Naive B cell (primary cell): ENCODE measurements at regions not wholly inside any gene's neighbourhood (a gene's known extent, or its start where the extent isn't known, plus 50 kb on each side); places are given as distances from the start of the nearest gene placed in this dataset.

Experiments used
- ATAC-seq, 2 donors: fragments of 150-1000 bp; cut with Tn5 transposase; 2 replicates each; pipeline ENCODE4 v1.10.0; 2021; ENCODE audit warnings: low read depth in 2 of 2, mild to moderate bottlenecking in 2 of 2, moderate library complexity in 2 of 2
- DNase-seq: peaks from one replicate; pipeline ENCODE4 v3.0.0; 2022
- H3K27ac Mint-ChIP-seq, 6 donors: one replicate each; pipeline ENCODE4 v1.8.0; 2020 to 2022; ENCODE audit warnings: mild to moderate bottlenecking in 6 of 6, mixed read lengths in 6 of 6, moderate library complexity in 5 of 6, inconsistent platforms in 2 of 6
- H3K27me3 Mint-ChIP-seq, 3 donors: one replicate each; pipeline ENCODE4 v1.8.0; 2021 to 2022; ENCODE audit warnings: mixed read lengths in 3 of 3, mild to moderate bottlenecking in 1 of 3
- H3K36me3 Mint-ChIP-seq, 2 donors: one replicate each; pipeline ENCODE4 v1.8.0; 2020 to 2022; ENCODE audit warnings: mixed read lengths in 2 of 2, inconsistent platforms in 1 of 2, mild to moderate bottlenecking in 1 of 2
- H3K4me1 Mint-ChIP-seq, 3 donors: one replicate each; pipeline ENCODE4 v1.8.0; 2020 to 2022; ENCODE audit warnings: mixed read lengths in 3 of 3, inconsistent platforms in 1 of 3, mild to moderate bottlenecking in 1 of 3, moderate library complexity in 1 of 3
- H3K4me3 Mint-ChIP-seq, 8 donors: one replicate each; pipeline ENCODE4 v1.8.0; 2020 to 2022; ENCODE audit warnings: mild to moderate bottlenecking in 8 of 8, mixed read lengths in 8 of 8, moderate library complexity in 8 of 8, inconsistent platforms in 2 of 8
- H3K9me3 Mint-ChIP-seq, 7 donors: one replicate each; pipeline ENCODE4 v1.8.0; 2020 to 2022; ENCODE audit warnings: mixed read lengths in 7 of 7, mild to moderate bottlenecking in 5 of 7, inconsistent platforms in 2 of 7, moderate library complexity in 1 of 7

GRCh38 chr5:88606173-88606572, 276.8 kb downstream of the MEF2C start:
- no peak overlapping the region for H3K27ac Mint-ChIP-seq
- H3K9me3 Mint-ChIP-seq, result peaks cover 1 to 9% (median 5%) of the 10 kb centered on the region in 7 donors
- no peaks in the 10 kb centered on the region for H3K4me1 Mint-ChIP-seq
- H3K27me3 Mint-ChIP-seq, result peaks cover 14 to 30% (median 24%) of the 10 kb centered on the region in 3 donors
- H3K36me3 Mint-ChIP-seq, result peaks cover 0 to 11% of the 10 kb centered on the region in 2 donors
- H3K4me3 Mint-ChIP-seq, result no peak overlapping the region
- DNase-seq (no peak), ATAC-seq (no peak)

- DNase-seq (no peak), ATAC-seq (no peak)
- Mint-ChIP-seq H3K4me1 (no peaks in the 10 kb centered on the region), H3K9me3 (peaks cover 3 to 19% (median 10%) of the 10 kb centered on the region in 7 donors), H3K36me3 (peaks cover 0 to 15% of the 10 kb centered on the region in 2 donors), H3K4me3 (no peak overlapping the region), H3K27ac (peak overlapping the region in 1 of 6 donors; percentile 64), H3K27me3 (peaks cover 14 to 23% (median 15%) of the 10 kb centered on the region in 3 donors)
These were observed 280.4 kb downstream of the MEF2C start for GRCh38 chr5:88602584-88602983.

- H3K27ac Mint-ChIP-seq, result no peak overlapping the region
- DNase-seq (no peak), ATAC-seq (no peak)
- H3K9me3 Mint-ChIP-seq, result peaks cover 0 to 15% (median 4%) of the 10 kb centered on the region in 7 donors
- no peaks in the 10 kb centered on the region for H3K4me1 Mint-ChIP-seq
- H3K36me3 Mint-ChIP-seq, result peaks cover 0 to 1% of the 10 kb centered on the region in 2 donors
- peaks cover 10 to 26% (median 13%) of the 10 kb centered on the region in 3 donors for H3K27me3 Mint-ChIP-seq
- no peak overlapping the region for H3K4me3 Mint-ChIP-seq
These were observed 288.5 kb downstream of the MEF2C start for GRCh38 chr5:88594441-88594840.

GRCh38 chr5:88588609-88589008, 294.4 kb downstream of the MEF2C start:
- H3K27ac Mint-ChIP-seq, result no peak overlapping the region
- H3K27me3 Mint-ChIP-seq, result peaks cover 12 to 19% (median 14%) of the 10 kb centered on the region in 3 donors
- peaks cover 0 to 5% of the 10 kb centered on the region in 2 donors for H3K36me3 Mint-ChIP-seq
- peaks cover 9 to 35% (median 23%) of the 10 kb centered on the region in 7 donors for H3K9me3 Mint-ChIP-seq
- H3K4me3 Mint-ChIP-seq, result no peak overlapping the region
- DNase-seq, result no peak
- no peaks in the 10 kb centered on the region for H3K4me1 Mint-ChIP-seq
- ATAC-seq, result no peak

- DNase-seq (no peak), ATAC-seq (no peak)
- Mint-ChIP-seq H3K36me3 (no peaks in the 10 kb centered on the region), H3K27ac (peak overlapping the region in 1 of 6 donors; percentile 1), H3K9me3 (peaks cover 7 to 15% (median 10%) of the 10 kb centered on the region in 7 donors), H3K4me3 (no peak overlapping the region), H3K4me1 (no peaks in the 10 kb centered on the region), H3K27me3 (peaks cover 6 to 8% (median 7%) of the 10 kb centered on the region in 3 donors)
These were observed 299.5 kb downstream of the MEF2C start for GRCh38 chr5:88583471-88583870.

GRCh38 chr5:88558366-88558765, 289.7 kb upstream of the TMEM161B start:
- no peak overlapping the region for H3K27ac Mint-ChIP-seq
- H3K27me3 Mint-ChIP-seq, result peaks cover 5 to 19% (median 14%) of the 10 kb centered on the region in 3 donors
- H3K4me1 Mint-ChIP-seq, result peaks cover 0 to 4% (median 0%) of the 10 kb centered on the region in 3 donors
- no peak overlapping the region for H3K4me3 Mint-ChIP-seq
- no peaks in the 10 kb centered on the region for H3K9me3 Mint-ChIP-seq
- ATAC-seq, result no peak
- DNase-seq, result no peak
- no peaks in the 10 kb centered on the region for H3K36me3 Mint-ChIP-seq

GRCh38 chr5:88557881-88558280, 289.2 kb upstream of the TMEM161B start:
- Mint-ChIP-seq H3K4me1 (peaks cover 0 to 4% (median 0%) of the 10 kb centered on the region in 3 donors), H3K36me3 (no peaks in the 10 kb centered on the region), H3K4me3 (no peak overlapping the region), H3K9me3 (no peaks in the 10 kb centered on the region), H3K27me3 (peaks cover 5 to 19% (median 14%) of the 10 kb centered on the region in 3 donors), H3K27ac (no peak overlapping the region)
- ATAC-seq (no peak), DNase-seq (no peak)

GRCh38 chr5:88557131-88557530, 288.5 kb upstream of the TMEM161B start:
- DNase-seq, result no peak
- Mint-ChIP-seq H3K27me3 (peaks cover 0 to 19% (median 14%) of the 10 kb centered on the region in 3 donors), H3K4me1 (peaks cover 0 to 4% (median 0%) of the 10 kb centered on the region in 3 donors), H3K36me3 (no peaks in the 10 kb centered on the region), H3K4me3 (no peak overlapping the region), H3K27ac (no peak overlapping the region), H3K9me3 (no peaks in the 10 kb centered on the region)
- no peak for ATAC-seq

GRCh38 chr5:88556406-88556805, 287.8 kb upstream of the TMEM161B start:
- Mint-ChIP-seq H3K9me3 (no peaks in the 10 kb centered on the region), H3K4me3 (no peak overlapping the region), H3K4me1 (peaks cover 0 to 4% (median 0%) of the 10 kb centered on the region in 3 donors), H3K36me3 (no peaks in the 10 kb centered on the region), H3K27ac (no peak overlapping the region), H3K27me3 (peaks cover 3 to 19% (median 14%) of the 10 kb centered on the region in 3 donors)
- DNase-seq, result no peak
- ATAC-seq, result no peak

GRCh38 chr5:88555674-88556073, 287.0 kb upstream of the TMEM161B start:
- Mint-ChIP-seq H3K4me1 (peaks cover 0 to 4% (median 0%) of the 10 kb centered on the region in 3 donors), H3K9me3 (no peaks in the 10 kb centered on the region), H3K27me3 (peaks cover 3 to 19% (median 14%) of the 10 kb centered on the region in 3 donors), H3K27ac (no peak overlapping the region), H3K36me3 (no peaks in the 10 kb centered on the region), H3K4me3 (no peak overlapping the region)
- ATAC-seq (no peak), DNase-seq (no peak)

- no peak for ATAC-seq
- Mint-ChIP-seq H3K27me3 (peaks cover 3 to 19% (median 14%) of the 10 kb centered on the region in 3 donors), H3K4me3 (no peak overlapping the region), H3K36me3 (no peaks in the 10 kb centered on the region), H3K9me3 (no peaks in the 10 kb centered on the region), H3K27ac (no peak overlapping the region), H3K4me1 (peaks cover 0 to 4% (median 0%) of the 10 kb centered on the region in 3 donors)
- no peak for DNase-seq
These were observed 285.3 kb upstream of the TMEM161B start for GRCh38 chr5:88553986-88554385.

- peaks cover 0 to 4% (median 0%) of the 10 kb centered on the region in 3 donors for H3K4me1 Mint-ChIP-seq
- H3K9me3 Mint-ChIP-seq, result no peaks in the 10 kb centered on the region
- H3K27ac Mint-ChIP-seq, result no peak overlapping the region
- no peaks in the 10 kb centered on the region for H3K36me3 Mint-ChIP-seq
- peaks cover 3 to 18% (median 14%) of the 10 kb centered on the region in 3 donors for H3K27me3 Mint-ChIP-seq
- ATAC-seq (no peak), DNase-seq (no peak)
- H3K4me3 Mint-ChIP-seq, result no peak overlapping the region
These were observed 284.7 kb upstream of the TMEM161B start for GRCh38 chr5:88553136-88553875.

GRCh38 chr5:88552426-88552825, 283.8 kb upstream of the TMEM161B start:
- no peak for ATAC-seq
- no peak overlapping the region for H3K4me3 Mint-ChIP-seq
- H3K36me3 Mint-ChIP-seq, result no peaks in the 10 kb centered on the region
- no peak for DNase-seq
- peaks cover 0 to 4% (median 0%) of the 10 kb centered on the region in 3 donors for H3K4me1 Mint-ChIP-seq
- H3K27me3 Mint-ChIP-seq, result peaks cover 3 to 9% (median 6%) of the 10 kb centered on the region in 3 donors
- H3K27ac Mint-ChIP-seq, result no peak overlapping the region
- no peaks in the 10 kb centered on the region for H3K9me3 Mint-ChIP-seq

- no peaks in the 10 kb centered on the region for H3K9me3 Mint-ChIP-seq
- DNase-seq (no peak), ATAC-seq (no peak)
- peaks cover 3 to 8% (median 5%) of the 10 kb centered on the region in 3 donors for H3K27me3 Mint-ChIP-seq
- no peak overlapping the region for H3K4me3 Mint-ChIP-seq
- no peaks in the 10 kb centered on the region for H3K36me3 Mint-ChIP-seq
- peaks cover 0 to 4% (median 0%) of the 10 kb centered on the region in 3 donors for H3K4me1 Mint-ChIP-seq
- H3K27ac Mint-ChIP-seq, result no peak overlapping the region
These were observed 283.2 kb upstream of the TMEM161B start for GRCh38 chr5:88551724-88552345.
